HEK293 (cell line): ENCODE measurements at regions not wholly inside any gene's neighbourhood (a gene's known extent, or its start where the extent isn't known, plus 50 kb on each side); places are given as distances from the start of the nearest gene placed in this dataset.

ENCODE experiments used
- CTCF ChIA-PET: fragments of 350-600 bp; formaldehyde crosslinking; extraction: SDS; loops from one replicate; lab custom pipeline; 2021; ENCODE audit warnings: antibody characterized with exemption; lab: Yijun Ruan, JAX
- POLR2A ChIA-PET: fragments of 300-600 bp; formaldehyde crosslinking; extraction: SDS; loops from one replicate; lab custom pipeline; 2020; ENCODE audit warnings: antibody characterized with exemption, inconsistent platforms; lab: Yijun Ruan, JAX
- H3K27ac ChIP-seq: fragments of 200-500 bp; sonication (Bioruptor generic); 2 replicates; pipeline ENCODE4 v1.5.1; 2014; ENCODE audit warnings: low read depth, low read length, control low read depth, inconsistent platforms; ENCODE audit errors: extremely low read depth
- H3K36me3 ChIP-seq, 2 experiments: fragments of 200-500 bp in 1 of 2; sonication (Bioruptor generic) in 1 of 2; 1 replicate in 1 of 2; 2 replicates in 1 of 2; pipeline ENCODE4 v1.5.1; 2014 to 2017; ENCODE audit warnings: inconsistent platforms in 2 of 2, low read length in 2 of 2; ENCODE audit not compliant: control insufficient read depth in 2 of 2, insufficient read depth in 1 of 2
- H3K4me1 ChIP-seq: fragments of 200-500 bp; sonication (Bioruptor generic); 2 replicates; pipeline ENCODE4 v1.5.1; 2014; ENCODE audit warnings: mild to moderate bottlenecking, low read length, inconsistent platforms; ENCODE audit not compliant: control insufficient read depth, insufficient read depth
- H3K4me3 ChIP-seq: 2 replicates; pipeline ENCODE4 v1.5.1; 2011; ENCODE audit warnings: low read depth, mild to moderate bottlenecking, control low read depth, low read length, moderate library complexity
- H3K9me3 ChIP-seq: fragments of 200-500 bp; sonication (Bioruptor generic); 2 replicates; pipeline ENCODE4 v1.5.1; 2014; ENCODE audit warnings: low read depth, low read length, inconsistent platforms; ENCODE audit not compliant: control insufficient read depth, insufficient read depth
- BCL11B ChIP-seq: fragments of 450-650 bp; formaldehyde crosslinking; IDR thresholded peaks from 2 replicates; pipeline ENCODE4 v1.5.1; 2016; ENCODE audit warnings: low read depth, missing biosample characterization, missing genetic modification characterization
- EGR2 ChIP-seq: fragments of 450-650 bp; formaldehyde crosslinking; IDR thresholded peaks from 2 replicates; pipeline ENCODE4 v1.5.1; 2016; ENCODE audit warnings: low read depth, missing biosample characterization, missing genetic modification characterization
- OVOL3 ChIP-seq: fragments of 450-650 bp; formaldehyde crosslinking; IDR thresholded peaks from 2 replicates; pipeline ENCODE4 v1.5.1; 2016; ENCODE audit warnings: missing biosample characterization, missing genetic modification characterization
- PRDM10 ChIP-seq: fragments of 450-650 bp; formaldehyde crosslinking; IDR thresholded peaks from 2 replicates; pipeline ENCODE4 v1.5.1; 2016; ENCODE audit warnings: missing biosample characterization, missing genetic modification characterization
- ZBTB21 ChIP-seq: fragments of 450-650 bp; formaldehyde crosslinking; IDR thresholded peaks from 2 replicates; pipeline ENCODE4 v1.5.1; 2017; ENCODE audit warnings: missing biosample characterization, missing genetic modification characterization
- ZBTB49 ChIP-seq: fragments of 450-650 bp; formaldehyde crosslinking; IDR thresholded peaks from 2 replicates; pipeline ENCODE4 v1.5.1; 2016; ENCODE audit warnings: missing biosample characterization, missing genetic modification characterization, low read depth
- ZNF10 ChIP-seq: fragments of 450-650 bp; formaldehyde crosslinking; IDR thresholded peaks from 2 replicates; pipeline ENCODE4 v1.5.1; 2017; ENCODE audit warnings: missing biosample characterization, missing genetic modification characterization
- ZNF132 ChIP-seq: fragments of 450-650 bp; formaldehyde crosslinking; IDR thresholded peaks from 2 replicates; pipeline ENCODE4 v1.5.1; 2017; ENCODE audit warnings: missing biosample characterization, missing genetic modification characterization, borderline replicate concordance
- ZNF211 ChIP-seq: fragments of 450-650 bp; formaldehyde crosslinking; IDR thresholded peaks from 2 replicates; pipeline ENCODE4 v1.5.1; 2016; ENCODE audit warnings: low read depth, missing biosample characterization, missing genetic modification characterization
- ZNF366 ChIP-seq: fragments of 450-650 bp; formaldehyde crosslinking; conservative IDR thresholded peaks from 2 replicates; pipeline ENCODE4 v1.5.1; 2016; ENCODE audit warnings: missing biosample characterization, missing genetic modification characterization
- ZNF391 ChIP-seq: fragments of 450-650 bp; formaldehyde crosslinking; IDR thresholded peaks from 2 replicates; pipeline ENCODE4 v1.5.1; 2016; ENCODE audit warnings: low read depth, missing biosample characterization, missing genetic modification characterization, borderline replicate concordance
- ZNF433 ChIP-seq: fragments of 450-650 bp; formaldehyde crosslinking; IDR thresholded peaks from 2 replicates; pipeline ENCODE4 v1.5.1; 2016; ENCODE audit warnings: missing biosample characterization, missing genetic modification characterization, low read depth
- ZNF843 ChIP-seq: fragments of 450-650 bp; formaldehyde crosslinking; IDR thresholded peaks from 2 replicates; pipeline ENCODE4 v1.5.1; 2016; ENCODE audit warnings: missing biosample characterization, missing genetic modification characterization
- TF ChIP-seq, protein P1 (sequence below): fragments of 450-650 bp; formaldehyde crosslinking; IDR thresholded peaks from 2 replicates; pipeline ENCODE4 v1.5.1; 2016; ENCODE audit warnings: missing biosample characterization, missing genetic modification characterization, borderline replicate concordance
- TF ChIP-seq, protein P2 (sequence below): fragments of 450-650 bp; formaldehyde crosslinking; optimal IDR thresholded peaks from 2 replicates; pipeline ENCODE3; 2016; ENCODE audit warnings: missing biosample characterization, mild to moderate bottlenecking, missing genetic modification characterization

GRCh38 chr2:173828189-173829142 is 136.7 kb downstream of the SP3 start:
- Histone ChIP-seq H3K4me3 (no peak overlapping the region), H3K9me3 (no peaks in the 10 kb centered on the region), H3K4me1 (no peaks in the 10 kb centered on the region), H3K27ac (no peak overlapping the region)
- CTCF ChIA-PET, result interaction anchor here (0.7 kb wide), 1 partner anchor 13 kb away, joined by 4 read pairs; no protein-coding TSS in a partner anchor
- TF ChIP-seq ZNF211 (tag by site-specific recombination) (no peak), ZBTB49 (tag by site-specific recombination) (no peak), OVOL3 (tag by site-specific recombination) (no peak), ZNF10 (no peak), PRDM10 (tag by site-specific recombination) (no peak), BCL11B (tag by site-specific recombination) (no peak), EGR2 (no peak), ZNF391 (tag by site-specific recombination) (no peak), ZNF843 (no peak), ZBTB21 (tag by site-specific recombination) (no peak), ZNF433 (no peak), ZNF132 (no peak), ZNF366 (tag by site-specific recombination) (no peak)
- TF ChIP-seq, protein P1, sequence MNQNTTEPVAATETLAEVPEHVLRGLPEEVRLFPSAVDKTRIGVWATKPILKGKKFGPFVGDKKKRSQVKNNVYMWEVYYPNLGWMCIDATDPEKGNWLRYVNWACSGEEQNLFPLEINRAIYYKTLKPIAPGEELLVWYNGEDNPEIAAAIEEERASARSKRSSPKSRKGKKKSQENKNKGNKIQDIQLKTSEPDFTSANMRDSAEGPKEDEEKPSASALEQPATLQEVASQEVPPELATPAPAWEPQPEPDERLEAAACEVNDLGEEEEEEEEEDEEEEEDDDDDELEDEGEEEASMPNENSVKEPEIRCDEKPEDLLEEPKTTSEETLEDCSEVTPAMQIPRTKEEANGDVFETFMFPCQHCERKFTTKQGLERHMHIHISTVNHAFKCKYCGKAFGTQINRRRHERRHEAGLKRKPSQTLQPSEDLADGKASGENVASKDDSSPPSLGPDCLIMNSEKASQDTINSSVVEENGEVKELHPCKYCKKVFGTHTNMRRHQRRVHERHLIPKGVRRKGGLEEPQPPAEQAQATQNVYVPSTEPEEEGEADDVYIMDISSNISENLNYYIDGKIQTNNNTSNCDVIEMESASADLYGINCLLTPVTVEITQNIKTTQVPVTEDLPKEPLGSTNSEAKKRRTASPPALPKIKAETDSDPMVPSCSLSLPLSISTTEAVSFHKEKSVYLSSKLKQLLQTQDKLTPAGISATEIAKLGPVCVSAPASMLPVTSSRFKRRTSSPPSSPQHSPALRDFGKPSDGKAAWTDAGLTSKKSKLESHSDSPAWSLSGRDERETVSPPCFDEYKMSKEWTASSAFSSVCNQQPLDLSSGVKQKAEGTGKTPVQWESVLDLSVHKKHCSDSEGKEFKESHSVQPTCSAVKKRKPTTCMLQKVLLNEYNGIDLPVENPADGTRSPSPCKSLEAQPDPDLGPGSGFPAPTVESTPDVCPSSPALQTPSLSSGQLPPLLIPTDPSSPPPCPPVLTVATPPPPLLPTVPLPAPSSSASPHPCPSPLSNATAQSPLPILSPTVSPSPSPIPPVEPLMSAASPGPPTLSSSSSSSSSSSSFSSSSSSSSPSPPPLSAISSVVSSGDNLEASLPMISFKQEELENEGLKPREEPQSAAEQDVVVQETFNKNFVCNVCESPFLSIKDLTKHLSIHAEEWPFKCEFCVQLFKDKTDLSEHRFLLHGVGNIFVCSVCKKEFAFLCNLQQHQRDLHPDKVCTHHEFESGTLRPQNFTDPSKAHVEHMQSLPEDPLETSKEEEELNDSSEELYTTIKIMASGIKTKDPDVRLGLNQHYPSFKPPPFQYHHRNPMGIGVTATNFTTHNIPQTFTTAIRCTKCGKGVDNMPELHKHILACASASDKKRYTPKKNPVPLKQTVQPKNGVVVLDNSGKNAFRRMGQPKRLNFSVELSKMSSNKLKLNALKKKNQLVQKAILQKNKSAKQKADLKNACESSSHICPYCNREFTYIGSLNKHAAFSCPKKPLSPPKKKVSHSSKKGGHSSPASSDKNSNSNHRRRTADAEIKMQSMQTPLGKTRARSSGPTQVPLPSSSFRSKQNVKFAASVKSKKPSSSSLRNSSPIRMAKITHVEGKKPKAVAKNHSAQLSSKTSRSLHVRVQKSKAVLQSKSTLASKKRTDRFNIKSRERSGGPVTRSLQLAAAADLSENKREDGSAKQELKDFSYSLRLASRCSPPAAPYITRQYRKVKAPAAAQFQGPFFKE (tag by site-specific recombination), result no peak
- TF ChIP-seq, protein P2, sequence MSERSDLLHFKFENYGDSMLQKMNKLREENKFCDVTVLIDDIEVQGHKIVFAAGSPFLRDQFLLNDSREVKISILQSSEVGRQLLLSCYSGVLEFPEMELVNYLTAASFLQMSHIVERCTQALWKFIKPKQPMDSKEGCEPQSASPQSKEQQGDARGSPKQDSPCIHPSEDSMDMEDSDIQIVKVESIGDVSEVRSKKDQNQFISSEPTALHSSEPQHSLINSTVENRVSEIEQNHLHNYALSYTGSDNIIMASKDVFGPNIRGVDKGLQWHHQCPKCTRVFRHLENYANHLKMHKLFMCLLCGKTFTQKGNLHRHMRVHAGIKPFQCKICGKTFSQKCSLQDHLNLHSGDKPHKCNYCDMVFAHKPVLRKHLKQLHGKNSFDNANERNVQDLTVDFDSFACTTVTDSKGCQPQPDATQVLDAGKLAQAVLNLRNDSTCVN (tag by site-specific recombination), result no peak
- TF ChIP-seq, all 188 proteins: peak for 0
- no peaks in the 10 kb centered on the region for H3K36me3 ChIP-seq
- POLR2A ChIA-PET, result no interaction called here
